Prostate gland (tissue), 2 donors: ENCODE measurements at regions not wholly inside any gene's neighbourhood (a gene's known extent, or its start where the extent isn't known, plus 50 kb on each side); places are given as distances from the start of the nearest gene placed in this dataset.

Source experiments
- POLR2A ChIP-seq: fragments of 450-650 bp; IDR thresholded peaks from one replicate; pipeline ENCODE4 v1.6.1; 2016; ENCODE audit warnings: antibody characterized with exemption, mild to moderate bottlenecking
- TF ChIP-seq, protein P1 (sequence below), 4 experiments: fragments of 200-600 bp in 2 of 4; fragments of 450-650 bp in 2 of 4; sonication (generic) in 2 of 4; IDR thresholded peaks; 1 replicate in 3 of 4; 2 replicates in 1 of 4; pipeline ENCODE4 v1.5.1; 2016 to 2019; ENCODE audit warnings: antibody characterized with exemption in 4 of 4, mild to moderate bottlenecking in 2 of 4, moderate library complexity in 2 of 4

DNA sequence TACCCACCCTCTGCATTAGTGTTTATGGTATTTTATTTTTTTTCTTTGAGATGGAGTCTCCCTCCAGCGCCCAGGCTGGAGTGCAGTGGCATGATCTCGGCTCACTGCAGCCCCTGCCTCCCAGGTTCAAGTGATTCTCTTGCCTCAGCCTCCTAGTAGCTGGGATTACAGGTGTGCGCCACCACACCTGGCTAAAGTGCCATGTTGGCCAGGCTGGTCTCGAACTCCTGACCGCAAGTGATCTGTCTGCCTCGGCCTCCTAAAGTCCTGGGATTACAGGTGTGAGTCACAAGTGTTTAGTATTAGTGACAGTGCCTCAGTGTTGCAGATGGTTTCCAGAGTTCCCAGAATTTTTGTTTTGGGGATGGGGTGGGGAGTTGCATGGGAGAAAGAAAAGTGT lies 120.3 kb downstream of the NPY start:
- TF ChIP-seq, protein P1, sequence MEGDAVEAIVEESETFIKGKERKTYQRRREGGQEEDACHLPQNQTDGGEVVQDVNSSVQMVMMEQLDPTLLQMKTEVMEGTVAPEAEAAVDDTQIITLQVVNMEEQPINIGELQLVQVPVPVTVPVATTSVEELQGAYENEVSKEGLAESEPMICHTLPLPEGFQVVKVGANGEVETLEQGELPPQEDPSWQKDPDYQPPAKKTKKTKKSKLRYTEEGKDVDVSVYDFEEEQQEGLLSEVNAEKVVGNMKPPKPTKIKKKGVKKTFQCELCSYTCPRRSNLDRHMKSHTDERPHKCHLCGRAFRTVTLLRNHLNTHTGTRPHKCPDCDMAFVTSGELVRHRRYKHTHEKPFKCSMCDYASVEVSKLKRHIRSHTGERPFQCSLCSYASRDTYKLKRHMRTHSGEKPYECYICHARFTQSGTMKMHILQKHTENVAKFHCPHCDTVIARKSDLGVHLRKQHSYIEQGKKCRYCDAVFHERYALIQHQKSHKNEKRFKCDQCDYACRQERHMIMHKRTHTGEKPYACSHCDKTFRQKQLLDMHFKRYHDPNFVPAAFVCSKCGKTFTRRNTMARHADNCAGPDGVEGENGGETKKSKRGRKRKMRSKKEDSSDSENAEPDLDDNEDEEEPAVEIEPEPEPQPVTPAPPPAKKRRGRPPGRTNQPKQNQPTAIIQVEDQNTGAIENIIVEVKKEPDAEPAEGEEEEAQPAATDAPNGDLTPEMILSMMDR (IDR thresholded peaks at IDR 0.05), result no peak
- no peak for TF ChIP-seq POLR2A
